ENCODE measurements at regions not wholly inside any gene's neighbourhood (a gene's known extent, or its start where the extent isn't known, plus 50 kb on each side); places are given as distances from the start of the nearest gene placed in this dataset.

DNA sequence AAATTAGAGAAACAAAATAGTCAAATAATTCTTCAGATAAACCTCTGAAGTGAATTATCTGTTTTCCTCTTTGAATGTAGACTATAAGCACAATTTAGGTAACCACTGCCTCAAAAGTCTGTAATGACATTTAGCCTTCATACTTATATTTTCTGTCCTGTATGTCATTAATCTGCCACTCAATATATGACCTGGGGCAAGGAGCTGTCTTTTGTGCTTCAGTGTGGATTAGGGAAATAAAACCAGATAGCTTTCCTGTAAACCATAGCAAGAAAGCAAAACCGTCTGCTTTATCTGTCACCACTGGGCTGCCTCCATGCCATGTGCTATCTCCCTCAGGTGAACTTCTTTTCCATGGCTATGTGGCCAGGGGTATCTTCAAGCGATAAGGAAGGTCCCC lies 606.6 kb upstream of the C9orf72 start:
- intact Hi-C loops (cut with micrococcal nuclease) = no loop called here

DNA sequence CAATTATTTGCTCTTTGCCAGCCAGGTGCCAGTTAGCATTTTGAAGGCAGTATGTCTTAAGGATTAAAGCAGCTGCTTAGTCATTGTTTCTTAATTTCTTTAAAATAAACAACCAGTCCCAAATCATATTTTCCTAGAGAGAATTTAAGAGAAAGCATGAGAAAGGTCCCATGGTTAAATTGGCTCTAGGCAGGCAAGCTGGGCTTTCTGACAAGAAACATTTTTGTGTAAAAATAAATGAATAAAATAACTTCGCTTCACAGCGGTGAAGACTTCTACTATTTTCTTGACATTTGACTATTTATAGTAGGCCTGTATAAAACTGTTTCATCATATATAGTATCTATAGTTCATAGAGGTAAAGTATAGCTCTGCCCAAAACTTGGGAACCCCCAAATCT lies 617.7 kb upstream of the C9orf72 start:
- intact Hi-C loops (cut with micrococcal nuclease) = no loop called here

DNA sequence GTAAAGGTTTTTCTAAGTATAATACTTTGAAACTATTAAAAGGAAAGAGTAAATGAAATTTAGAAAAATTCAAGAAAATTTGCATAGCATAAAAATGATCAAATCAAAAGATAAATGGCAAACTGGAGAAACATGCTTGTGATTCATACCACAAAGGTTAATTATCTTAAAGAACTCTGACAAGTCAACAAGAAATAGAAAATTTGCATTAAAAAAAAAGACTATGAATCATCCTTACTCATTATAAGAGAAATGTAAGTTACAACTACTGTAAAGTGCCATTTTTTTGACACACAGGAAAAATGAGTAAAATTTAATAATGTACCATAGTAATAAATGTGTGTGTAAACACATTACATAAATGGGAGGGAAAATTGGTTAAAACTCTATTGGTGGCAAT lies 624.4 kb upstream of the C9orf72 start:
- intact Hi-C loops (cut with micrococcal nuclease) = no loop called here

DNA sequence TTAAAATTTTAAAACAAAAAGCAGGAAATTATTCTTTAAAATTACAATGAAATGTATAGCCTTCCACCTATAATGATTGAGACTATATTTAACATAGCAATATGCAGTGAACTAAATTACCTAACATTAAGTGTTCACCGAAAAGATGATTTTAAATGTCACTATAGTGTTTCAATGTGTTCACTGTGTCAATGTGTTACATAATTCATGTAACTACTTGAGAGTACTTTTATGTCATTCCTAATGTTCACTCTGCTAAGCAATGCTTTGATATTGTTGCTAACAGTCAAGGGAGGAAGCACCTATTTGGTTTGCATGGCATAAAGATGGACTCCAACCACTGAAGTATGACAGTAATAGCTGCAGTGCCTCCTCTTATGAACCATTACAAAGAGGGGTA lies 629.8 kb upstream of the C9orf72 start:
- intact Hi-C loops (cut with micrococcal nuclease) = no loop called here

DNA sequence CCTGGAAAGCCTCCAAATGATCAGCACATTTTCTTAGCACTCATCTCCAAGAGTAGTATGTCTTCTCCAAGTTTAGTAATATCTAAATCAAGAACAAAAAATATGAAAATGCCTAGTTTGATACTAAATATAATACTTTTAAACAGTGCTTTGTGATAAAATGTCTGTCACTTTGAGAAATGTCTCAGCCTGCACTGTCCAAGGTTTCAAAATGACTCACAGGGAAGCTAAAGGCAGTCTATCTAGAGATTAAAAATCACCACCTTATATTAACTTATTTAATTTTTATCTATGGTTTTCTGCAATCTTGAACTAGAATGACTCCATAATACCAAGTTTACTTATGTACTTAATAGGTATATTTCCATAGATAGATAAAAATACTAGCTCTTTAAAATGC lies 633.0 kb upstream of the C9orf72 start:
- intact Hi-C loops (cut with micrococcal nuclease) = no loop called here

DNA sequence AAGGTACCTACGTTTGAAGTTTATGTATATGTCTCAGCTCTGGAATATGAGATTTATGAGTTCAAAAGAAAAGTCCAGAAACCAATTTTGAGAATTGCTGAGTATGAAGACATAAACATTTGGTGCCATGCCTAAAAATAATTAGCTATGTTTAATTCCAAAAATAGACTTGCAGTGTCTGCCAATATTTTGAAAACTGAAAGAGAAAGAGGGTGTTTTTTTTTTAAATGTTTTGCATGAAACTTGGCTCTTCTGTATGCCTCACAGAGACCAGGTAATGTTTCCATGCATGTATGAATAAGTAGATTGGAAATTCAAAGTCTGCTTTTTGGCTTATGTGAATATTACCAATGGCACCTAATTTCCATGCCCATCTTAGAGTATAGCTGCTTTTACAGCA lies 634.4 kb upstream of the C9orf72 start:
- intact Hi-C loops (cut with micrococcal nuclease) = no loop called here

DNA sequence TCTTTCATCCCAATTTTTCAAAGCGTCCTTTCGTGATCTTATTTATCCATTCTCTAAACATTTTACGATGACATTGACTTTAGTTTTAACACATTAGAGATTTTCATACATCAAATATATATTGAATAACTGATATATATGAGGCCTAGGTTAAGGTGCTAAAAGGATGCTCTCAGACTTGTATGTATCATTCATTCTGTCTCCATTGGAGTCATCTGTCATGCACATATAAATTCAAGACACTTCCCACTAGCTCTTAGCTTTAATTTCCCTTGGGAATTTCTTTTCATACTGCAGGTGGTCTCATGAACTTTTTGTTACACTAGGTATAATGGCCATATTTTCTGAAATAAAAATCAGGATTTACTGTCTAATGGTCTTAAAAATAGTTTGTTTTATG lies 635.8 kb upstream of the C9orf72 start:
- intact Hi-C loops (cut with micrococcal nuclease) = no loop called here

DNA sequence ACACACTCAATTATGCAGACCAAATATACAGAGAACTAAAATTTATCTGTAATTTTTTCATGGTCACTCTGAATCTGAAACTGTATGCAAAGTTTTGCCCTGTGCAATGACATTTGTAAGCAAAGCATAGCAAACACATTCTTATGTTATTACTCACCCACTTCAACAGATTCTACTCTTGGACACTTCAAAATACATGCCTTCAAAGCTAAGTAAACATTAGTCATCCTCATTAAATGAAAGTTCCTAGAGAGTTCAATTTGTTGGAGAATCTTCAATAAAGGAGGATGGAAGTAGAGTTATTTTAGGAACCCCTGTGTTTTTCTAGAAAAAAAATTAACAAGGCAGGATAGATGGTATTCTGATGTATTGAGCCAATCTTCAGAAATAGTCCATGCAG lies 639.7 kb upstream of the C9orf72 start:
- intact Hi-C loops (cut with micrococcal nuclease) = no loop called here

DNA sequence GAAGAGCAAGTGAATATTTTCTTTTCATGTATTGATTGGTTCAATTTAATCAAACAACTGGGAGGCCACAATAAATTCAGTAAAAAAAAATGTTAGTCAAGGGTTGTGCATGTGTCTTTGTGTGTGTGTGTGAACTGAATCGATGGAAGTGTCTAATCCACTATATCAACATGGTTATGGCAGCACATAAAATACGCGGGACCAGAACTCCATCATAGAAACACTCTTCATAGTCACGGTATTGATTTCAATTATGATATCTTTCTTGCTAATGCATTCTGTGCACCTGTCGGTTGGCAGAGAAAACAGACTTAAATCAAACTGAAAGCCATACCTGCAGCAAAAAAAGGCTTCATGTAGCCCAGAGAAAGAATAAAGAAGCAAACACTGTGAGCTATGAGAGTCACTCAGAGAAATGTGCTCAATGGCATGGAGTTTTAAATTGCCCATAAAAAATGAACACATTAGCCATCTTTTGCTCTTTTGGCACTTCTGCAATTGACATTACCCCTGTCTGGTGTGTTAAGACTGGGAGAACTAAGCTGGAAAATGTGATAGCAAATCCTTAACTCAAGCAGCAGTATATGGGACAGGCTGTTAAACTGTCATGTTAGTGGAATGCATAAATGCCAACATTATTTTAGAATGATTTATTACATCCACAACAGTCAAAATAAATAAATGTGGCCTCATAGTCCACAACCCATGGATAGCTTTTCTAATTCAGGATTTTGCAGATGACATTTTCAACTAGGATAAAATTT lies 642.4 kb upstream of the C9orf72 start:
- intact Hi-C loops (cut with micrococcal nuclease) = no loop called here

DNA sequence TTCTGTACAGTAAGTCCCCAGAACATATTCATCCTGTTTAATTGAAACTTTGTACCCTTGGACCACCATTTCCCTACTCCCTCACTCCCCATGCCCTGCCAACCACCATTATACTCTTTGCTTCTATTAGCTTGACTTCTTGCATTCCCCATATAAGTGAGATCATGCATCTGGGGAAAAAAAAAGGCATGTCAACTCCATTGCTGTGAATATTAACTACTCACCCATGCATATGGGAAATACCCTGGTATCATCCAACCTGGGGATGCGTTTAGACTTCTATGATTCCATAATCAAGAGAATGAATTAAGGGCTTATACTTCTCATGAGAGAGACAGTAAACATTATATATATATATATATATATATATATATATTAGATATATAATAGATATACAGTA lies 659.4 kb upstream of the C9orf72 start:
- intact Hi-C loops (cut with micrococcal nuclease) = no loop called here

DNA sequence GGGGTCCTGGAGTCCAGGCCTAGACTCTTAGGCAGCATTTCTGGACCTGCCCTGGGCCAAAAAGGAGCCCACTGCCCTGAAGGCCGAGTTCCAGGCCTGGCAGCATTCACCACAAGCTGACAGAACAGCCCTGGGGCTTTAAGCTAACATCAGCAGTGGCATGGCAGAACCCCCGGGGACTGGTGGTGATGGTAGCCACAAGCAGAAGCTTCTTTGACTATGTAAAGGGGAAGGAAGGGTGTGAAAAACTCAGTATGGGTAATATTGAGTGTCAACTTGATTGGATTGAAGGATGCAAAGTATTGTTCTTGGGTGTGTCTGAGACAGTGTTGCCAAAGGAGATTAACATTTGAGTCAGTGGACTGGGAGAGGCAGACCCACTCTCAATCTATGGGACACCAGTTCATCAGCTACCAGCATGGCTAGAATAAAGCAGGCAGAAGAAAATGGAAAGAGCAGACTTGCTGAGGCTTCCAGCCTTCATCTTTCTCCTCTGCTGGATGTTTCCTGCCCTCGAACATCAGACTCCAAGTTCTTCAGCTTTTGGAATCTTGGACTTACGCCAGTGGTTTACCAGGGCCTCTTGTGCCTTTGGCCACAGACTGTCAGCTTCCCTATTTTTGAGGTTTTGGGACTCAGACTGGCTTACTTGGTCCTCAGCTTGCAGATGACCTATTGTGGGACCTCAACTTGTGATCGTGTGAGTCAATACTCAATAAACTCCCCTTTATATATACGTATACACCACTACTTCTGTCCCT lies 661.0 kb upstream of the C9orf72 start:
- intact Hi-C loops (cut with micrococcal nuclease) = no loop called here

DNA sequence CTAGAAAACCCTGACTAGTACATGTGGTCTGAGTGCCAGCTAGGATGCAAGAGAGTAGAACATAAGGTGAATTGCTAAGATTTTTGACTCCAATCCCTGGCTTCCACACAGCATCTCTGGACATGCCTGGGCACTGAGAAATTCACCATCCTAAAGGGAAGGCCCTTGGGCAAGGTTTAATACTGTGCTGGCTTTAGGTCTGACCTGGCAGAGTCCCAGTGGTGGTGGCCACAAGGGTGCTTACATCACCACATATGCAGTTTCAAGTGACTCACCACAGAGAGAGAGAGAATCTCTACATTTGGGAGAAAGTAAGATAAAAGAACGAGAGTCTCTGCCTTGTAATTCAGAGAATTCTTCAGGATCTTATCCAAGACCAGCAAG lies 661.6 kb upstream of the C9orf72 start:
- intact Hi-C loops (cut with micrococcal nuclease) = no loop called here

DNA sequence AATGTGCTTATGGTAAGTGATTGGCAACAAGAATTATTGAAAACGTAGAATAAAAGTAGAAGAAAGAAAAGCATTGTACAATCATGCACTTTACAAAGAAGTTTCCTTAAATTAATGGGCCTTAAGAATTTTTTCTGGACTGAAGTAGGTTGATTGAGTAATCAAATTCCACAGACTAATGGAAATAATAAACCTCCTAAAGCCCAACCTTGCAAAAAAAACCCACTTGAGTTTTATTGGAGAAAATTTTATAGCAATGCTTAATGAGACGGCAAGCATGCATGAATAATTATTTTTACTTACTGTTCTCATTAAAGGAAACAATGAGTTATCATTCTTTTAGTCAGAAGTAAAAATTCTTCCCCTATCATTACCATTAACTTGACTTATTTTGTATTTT lies 676.1 kb upstream of the C9orf72 start:
- intact Hi-C loops (cut with micrococcal nuclease) = no loop called here

DNA sequence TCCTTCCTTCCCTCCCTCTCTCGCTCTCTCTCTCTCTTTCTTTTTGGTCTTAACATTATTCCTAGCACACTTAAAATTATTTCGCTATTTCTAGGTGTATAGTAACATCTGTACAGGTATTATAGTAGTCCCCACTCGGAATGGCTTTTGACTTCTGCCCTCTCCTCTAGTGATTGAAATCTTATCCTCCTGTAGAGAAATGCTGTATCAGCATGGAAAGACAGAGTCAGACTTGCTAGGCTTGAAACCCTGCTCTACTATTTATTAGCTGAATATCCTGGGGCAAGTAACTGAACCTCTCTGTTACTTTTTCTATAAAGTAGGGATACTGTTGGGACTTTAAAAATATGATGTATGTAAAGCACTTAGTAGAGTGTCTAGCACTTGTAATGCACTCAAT lies 681.9 kb upstream of the C9orf72 start:
- intact Hi-C loops (cut with micrococcal nuclease) = no loop called here

DNA sequence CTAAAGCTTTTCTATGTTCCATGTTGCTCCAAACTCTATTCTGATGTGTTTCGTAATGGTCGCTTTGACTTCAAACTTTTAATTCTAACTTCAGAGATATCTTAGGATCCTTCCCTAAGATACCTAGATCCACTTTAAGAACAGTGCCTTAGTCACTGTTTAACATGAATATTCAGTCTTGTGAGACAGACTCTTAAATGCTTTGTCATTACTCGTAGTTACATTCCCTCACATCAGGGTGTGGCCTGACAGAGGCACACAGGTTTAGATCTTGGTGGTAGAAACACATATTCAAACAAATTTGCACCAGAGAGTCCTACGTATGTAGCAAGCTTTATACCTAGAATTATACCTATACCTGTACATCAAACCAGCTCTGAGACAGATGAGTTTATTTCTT lies 687.0 kb upstream of the C9orf72 start:
- intact Hi-C loops (cut with micrococcal nuclease) = no loop called here

DNA sequence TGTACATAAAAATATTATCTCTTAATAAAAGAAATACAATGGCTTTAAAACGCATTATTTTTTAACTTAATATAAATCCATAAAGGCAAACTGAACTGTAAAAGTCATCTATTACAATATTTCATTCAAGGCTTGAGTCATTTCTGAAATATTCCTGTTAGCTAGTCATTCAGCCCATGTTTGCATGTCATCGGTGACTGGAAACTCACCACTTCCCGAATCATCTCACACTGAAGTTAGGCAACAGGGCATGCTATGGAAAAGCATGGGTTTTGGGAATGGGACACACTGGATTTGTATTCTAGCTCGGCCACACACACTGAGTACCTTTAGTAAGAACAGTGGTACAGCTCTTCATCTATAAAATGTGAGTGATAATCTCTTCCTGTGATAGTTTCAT lies 691.1 kb upstream of the C9orf72 start:
- intact Hi-C loops (cut with micrococcal nuclease) = no loop called here

DNA sequence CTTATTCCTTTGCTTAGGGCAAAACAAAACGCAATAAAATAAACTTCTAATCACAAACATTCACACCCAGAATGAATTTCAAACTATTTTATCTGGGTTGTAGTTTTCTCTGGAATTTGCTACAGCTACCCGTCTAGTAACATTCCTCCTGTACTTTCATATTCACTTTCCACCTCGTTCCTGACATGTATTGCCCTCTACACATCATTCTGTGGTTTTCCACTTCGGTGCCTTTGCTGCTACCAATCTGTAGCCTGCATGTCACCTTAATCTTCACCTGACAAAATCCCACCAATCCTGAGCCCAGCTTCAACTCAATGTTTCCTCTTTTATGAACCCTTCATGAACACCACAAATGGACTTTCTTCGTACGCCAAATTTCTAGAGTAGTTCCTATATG lies 694.1 kb upstream of the C9orf72 start:
- intact Hi-C loops (cut with micrococcal nuclease) = no loop called here

DNA sequence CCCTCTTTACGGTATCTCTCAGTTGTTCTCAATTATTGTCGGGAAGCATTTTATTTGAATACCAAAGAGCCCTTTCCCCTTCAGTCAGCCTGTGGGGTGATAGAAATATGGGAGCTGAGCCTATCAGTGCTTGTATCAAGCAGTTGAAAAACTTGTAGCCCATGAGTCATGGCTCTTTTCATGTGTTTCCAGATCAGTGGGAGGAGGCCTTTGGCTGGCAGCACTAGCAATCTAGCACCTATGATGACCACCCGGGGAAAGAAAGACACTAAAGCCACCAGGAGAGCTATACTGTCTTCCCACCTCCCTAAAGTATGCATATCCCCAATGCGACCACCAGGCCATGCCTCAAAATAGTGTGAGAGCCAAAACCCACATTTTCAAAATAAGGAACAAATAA lies 696.9 kb upstream of the C9orf72 start:
- intact Hi-C loops (cut with micrococcal nuclease) = no loop called here

DNA sequence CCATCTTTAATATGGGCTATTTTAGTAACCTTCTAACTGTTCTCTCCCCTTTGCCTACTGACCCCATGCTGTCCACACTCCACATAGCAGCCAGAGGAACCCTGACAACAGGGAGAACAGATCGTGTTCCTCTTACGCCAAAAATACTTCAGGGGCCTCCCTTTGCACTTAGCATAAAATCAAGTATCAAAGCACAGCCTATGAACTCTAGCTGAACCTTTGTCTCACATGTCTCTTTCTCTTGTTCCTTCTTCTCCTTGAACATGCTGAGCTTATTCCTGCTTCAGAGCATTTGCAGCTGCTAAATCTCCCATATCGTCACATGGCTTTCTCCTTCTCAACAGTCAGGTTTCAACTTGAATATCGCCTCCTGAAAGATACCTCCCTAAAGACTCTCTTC lies 698.8 kb upstream of the C9orf72 start:
- intact Hi-C loops (cut with micrococcal nuclease) = no loop called here

DNA sequence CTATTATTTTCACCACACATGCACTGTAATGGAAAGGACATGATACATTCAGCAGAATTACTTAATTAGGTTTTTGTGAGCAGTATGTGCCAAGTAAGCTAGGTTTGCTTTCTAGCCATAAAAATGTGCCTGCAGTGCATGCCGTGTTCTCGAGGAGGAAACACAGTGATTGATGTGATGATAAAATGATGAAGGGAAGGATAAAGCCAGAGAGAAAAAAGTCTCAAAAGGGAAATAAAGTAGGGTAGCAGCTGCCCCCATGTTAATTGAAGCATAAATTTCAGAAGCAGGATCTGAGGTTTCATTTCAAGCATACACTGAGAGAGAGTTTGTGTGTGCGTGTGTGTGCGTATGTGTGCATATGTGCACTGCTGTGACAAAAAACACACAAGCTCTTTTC lies 714.2 kb upstream of the C9orf72 start:
- intact Hi-C loops (cut with micrococcal nuclease) = no loop called here

DNA sequence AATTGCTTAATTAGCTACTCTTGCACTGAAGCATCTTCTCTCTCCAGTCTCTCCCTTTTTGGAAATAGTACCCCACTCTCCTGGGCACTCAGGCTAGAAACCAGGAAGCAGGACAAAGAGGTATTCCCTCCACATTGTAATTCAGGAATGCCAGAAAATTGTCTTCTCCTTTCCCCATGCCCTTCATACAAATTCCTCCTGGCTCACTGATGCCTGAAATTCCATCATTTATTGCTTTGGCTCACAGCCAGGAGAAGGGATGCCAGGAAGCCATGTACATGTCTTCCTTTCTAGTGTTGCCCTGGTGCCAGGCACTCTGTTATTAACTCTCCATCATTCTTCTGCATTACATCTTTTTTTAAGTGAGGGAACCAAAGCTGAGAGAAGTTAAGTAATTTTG lies 716.5 kb upstream of the C9orf72 start:
- intact Hi-C loops (cut with micrococcal nuclease) = no loop called here

DNA sequence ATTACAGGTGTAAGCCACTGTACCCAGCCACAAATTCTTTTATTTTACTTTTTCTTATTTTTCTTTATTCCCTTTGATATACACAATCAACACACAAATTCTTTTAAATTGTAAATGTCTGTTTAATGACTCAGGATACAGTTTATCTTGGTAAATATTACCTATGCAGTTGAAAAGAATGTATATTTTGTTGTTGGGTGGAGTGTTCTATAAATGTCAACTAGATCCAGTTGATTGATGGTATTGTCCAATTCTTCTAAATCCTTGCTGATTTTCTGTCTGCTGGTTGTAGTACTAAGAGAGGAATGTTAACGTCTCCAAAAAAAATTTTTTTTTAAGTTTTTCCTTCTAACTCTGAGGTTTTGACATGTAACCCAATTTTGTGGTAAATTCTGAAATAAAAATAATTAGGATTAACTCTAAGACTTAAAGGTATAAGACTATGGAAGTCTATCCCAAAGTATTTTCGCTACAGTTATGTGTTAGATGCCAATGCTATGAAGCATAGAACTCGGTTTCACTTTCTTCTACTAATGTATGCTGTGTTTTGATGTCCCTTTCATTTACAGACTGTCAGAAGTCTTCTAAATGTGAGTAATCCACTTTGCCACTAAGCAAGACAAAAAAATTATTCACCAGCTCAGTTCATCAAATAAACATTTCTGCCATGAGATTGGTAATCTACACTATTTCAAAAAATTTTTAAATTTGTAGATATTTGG lies 720.2 kb upstream of the C9orf72 start:
- intact Hi-C loops (cut with micrococcal nuclease) = no loop called here

DNA sequence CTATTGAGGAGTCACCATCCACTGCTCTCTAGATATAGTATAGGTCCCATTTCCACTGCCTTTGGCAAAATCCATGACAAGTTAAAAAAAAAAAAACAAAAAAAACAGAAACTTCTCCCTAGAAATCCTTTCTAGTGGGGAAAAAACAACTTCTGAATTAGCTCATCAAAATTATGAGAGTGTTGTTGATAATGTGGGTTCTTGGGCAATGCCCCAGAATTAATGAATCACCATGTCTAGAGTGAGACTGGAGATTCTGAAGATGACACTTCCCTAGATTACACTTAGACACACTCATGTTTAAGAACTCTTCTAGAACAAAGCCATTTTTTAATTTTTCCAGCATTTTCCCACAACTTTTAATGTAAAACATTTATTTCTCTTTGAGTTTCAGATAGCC lies 728.0 kb upstream of the C9orf72 start:
- intact Hi-C loops (cut with micrococcal nuclease) = no loop called here
